ENCODE measurements at regions not wholly inside any gene's neighbourhood (a gene's known extent, or its start where the extent isn't known, plus 50 kb on each side); places are given as distances from the start of the nearest gene placed in this dataset.

DNA sequence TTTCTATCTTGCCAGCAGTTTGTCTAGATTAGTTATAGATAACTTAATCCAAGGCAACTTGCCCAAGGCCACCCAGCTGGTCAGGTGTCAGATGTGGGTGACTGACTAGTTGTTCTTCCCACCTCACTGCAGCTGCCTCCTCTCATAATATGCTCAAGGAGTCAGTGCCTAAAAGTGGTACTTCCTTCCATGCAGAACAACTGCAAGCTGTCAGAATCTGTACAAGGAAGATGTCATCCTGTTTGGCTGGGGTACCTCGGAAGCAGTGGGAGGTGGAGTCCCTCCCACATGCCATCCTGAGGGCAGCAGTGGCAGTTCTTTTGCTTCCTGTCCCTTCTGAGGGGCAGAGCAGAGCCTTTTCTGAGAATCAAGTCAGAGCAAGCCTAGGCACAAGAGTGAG is 193.2 kb upstream of the RFC3 start:
- TF ChIP-seq POLR2A (IDR thresholded peaks at IDR 0.05; ENCODE audit: low read length) (no peak), GATA1 (IDR thresholded peaks at IDR 0.05; ENCODE audit: low read depth, low read length) (no peak)
